Lower lobe of right lung (tissue), 2 donors: ENCODE measurements at regions not wholly inside any gene's neighbourhood (a gene's known extent, or its start where the extent isn't known, plus 50 kb on each side); places are given as distances from the start of the nearest gene placed in this dataset.

Source experiments
- ATAC-seq, 2 donors: fragments of 200-7000 bp; cut with Tn5 transposase; one replicate each; pipeline ENCODE4 v1.9.1; 2020 to 2022; ENCODE audit warnings: mild to moderate bottlenecking in 2 of 2, moderate library complexity in 2 of 2
- DNase-seq: peaks from one replicate; pipeline ENCODE4 v3.0.0-alpha.2; 2020
- H3K27ac ChIP-seq: fragments of 200-600 bp; one replicate; pipeline ENCODE4 v1.8.0; 2022
- H3K27me3 ChIP-seq: fragments of 200-600 bp; one replicate; pipeline ENCODE4 v1.8.0; 2022; ENCODE audit warnings: low read depth
- H3K36me3 ChIP-seq: fragments of 200-600 bp; one replicate; pipeline ENCODE4 v1.8.0; 2022; ENCODE audit warnings: mild to moderate bottlenecking
- H3K4me1 ChIP-seq: fragments of 200-600 bp; one replicate; pipeline ENCODE4 v1.8.0; 2022
- H3K4me3 ChIP-seq: fragments of 200-600 bp; one replicate; pipeline ENCODE4 v1.8.0; 2022; ENCODE audit warnings: mild to moderate bottlenecking
- H3K9me3 ChIP-seq: fragments of 200-600 bp; one replicate; pipeline ENCODE4 v1.8.0; 2022
- CTCF ChIP-seq: fragments of 200-600 bp; IDR thresholded peaks from one replicate; pipeline ENCODE4 v1.8.0; 2022; ENCODE audit warnings: antibody characterized with exemption, mild to moderate bottlenecking
- intact Hi-C: fragments of 100-400 bp; cut with DNase I; formaldehyde crosslinking; loops from one replicate; pipeline ENCODE4 v1.11.0; 2022
- donor health status: DM: no; HTN: yes; CAD: no; lungs with severe emphysema.

- Histone ChIP-seq H3K4me1 (no peaks in the 10 kb centered on the region), H3K9me3 (peaks cover 20% of the 10 kb centered on the region), H3K4me3 (no peak overlapping the region), H3K36me3 (no peaks in the 10 kb centered on the region), H3K27ac (no peak overlapping the region), H3K27me3 (no peaks in the 10 kb centered on the region)
- DNase-seq (no peak), ATAC-seq (no peak)
- intact Hi-C loops: no loop called here
- TF ChIP-seq CTCF: no peak
Observed at GRCh38 chr21:38885909-38886308, 80.2 kb downstream of the ETS2 start.

- H3K4me1 ChIP-seq: no peaks in the 10 kb centered on the region
- no peak overlapping the region for H3K27ac ChIP-seq
- intact Hi-C loops: no loop called here
- TF ChIP-seq CTCF: no peak
- H3K9me3 ChIP-seq: peaks cover 20% of the 10 kb centered on the region
- H3K27me3 ChIP-seq: no peaks in the 10 kb centered on the region
- H3K36me3 ChIP-seq: no peaks in the 10 kb centered on the region
- DNase-seq: no peak
- ATAC-seq: no peak
- H3K4me3 ChIP-seq: no peak overlapping the region
Observed at GRCh38 chr21:38884440-38884839, 78.7 kb downstream of the ETS2 start.

GRCh38 chr21:38883142-38883541 lies 77.4 kb downstream of the ETS2 start:
- no peak for TF ChIP-seq CTCF
- Histone ChIP-seq H3K27me3 (no peaks in the 10 kb centered on the region), H3K4me1 (no peaks in the 10 kb centered on the region), H3K4me3 (no peak overlapping the region), H3K27ac (no peak overlapping the region), H3K9me3 (peaks cover 20% of the 10 kb centered on the region), H3K36me3 (no peaks in the 10 kb centered on the region)
- intact Hi-C loops: no loop called here
- no peak for DNase-seq
- no peak for ATAC-seq

- Histone ChIP-seq H3K4me1 (no peaks in the 10 kb centered on the region), H3K4me3 (no peak overlapping the region), H3K9me3 (no peaks in the 10 kb centered on the region), H3K36me3 (no peaks in the 10 kb centered on the region), H3K27me3 (no peaks in the 10 kb centered on the region), H3K27ac (no peak overlapping the region)
- TF ChIP-seq CTCF: no peak
- DNase-seq: no peak
- intact Hi-C loops: no loop called here
- ATAC-seq: no peak
Observed at GRCh38 chr21:38881131-38881530, 75.4 kb downstream of the ETS2 start.

- no peak for DNase-seq
- Histone ChIP-seq H3K27ac (no peak overlapping the region), H3K4me1 (no peaks in the 10 kb centered on the region), H3K36me3 (no peaks in the 10 kb centered on the region), H3K27me3 (no peaks in the 10 kb centered on the region), H3K4me3 (no peak overlapping the region), H3K9me3 (no peaks in the 10 kb centered on the region)
- no peak for ATAC-seq
- intact Hi-C loops: no loop called here
- no peak for TF ChIP-seq CTCF
Observed at GRCh38 chr21:38880577-38880966, 74.8 kb downstream of the ETS2 start.
